Left kidney (tissue), 1 donor: ENCODE measurements at regions not wholly inside any gene's neighbourhood (a gene's known extent, or its start where the extent isn't known, plus 50 kb on each side); places are given as distances from the start of the nearest gene placed in this dataset.
"Not testable (repeated sequence)": the region's sequence is repeated elsewhere in the genome, so short reads cannot be mapped to it uniquely, and the experiment has no call there.

Source experiments
- DNase-seq: peaks from one replicate; pipeline ENCODE4 v3.0.0-alpha.2; 2013

DNA sequence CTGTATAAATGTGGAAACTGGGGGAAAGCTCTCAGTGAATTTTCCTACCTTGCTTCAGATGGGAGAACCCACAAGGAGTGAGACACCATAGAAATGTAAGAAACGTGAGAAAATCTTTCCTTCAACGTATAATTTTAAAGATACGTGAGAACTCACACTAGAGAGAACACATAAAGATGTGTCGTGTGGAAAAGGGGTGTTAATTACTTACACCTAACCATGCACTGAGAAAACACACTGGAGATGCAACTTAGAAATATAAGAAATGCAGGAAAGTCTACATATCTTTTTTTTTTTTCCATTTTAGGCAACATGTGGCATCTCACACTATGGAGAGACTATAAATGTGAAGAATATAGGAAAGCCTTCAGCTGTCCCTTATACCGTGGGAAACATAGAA is 352.9 kb upstream of the NETO1 start:
- DNase-seq: no peak

DNA sequence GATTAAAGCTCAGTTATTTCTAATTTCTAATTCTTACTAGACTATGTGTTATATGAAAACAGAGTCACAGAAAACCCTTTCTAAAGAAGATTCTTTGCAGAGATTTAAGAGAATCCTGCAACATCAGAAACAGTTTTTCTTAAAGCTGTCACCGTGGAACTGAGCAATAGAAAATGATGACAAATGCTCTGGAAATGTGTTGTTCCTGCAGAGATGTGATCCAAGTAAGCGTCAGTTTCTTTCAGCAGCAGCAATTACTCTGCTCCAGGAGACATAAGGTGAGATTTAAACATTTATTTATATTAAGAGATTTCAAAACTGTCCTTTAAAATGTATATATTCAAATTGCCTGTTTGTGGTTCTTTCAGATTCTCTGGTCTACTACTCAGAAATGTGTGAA is 350.5 kb upstream of the NETO1 start:
- DNase-seq: no peak

DNA sequence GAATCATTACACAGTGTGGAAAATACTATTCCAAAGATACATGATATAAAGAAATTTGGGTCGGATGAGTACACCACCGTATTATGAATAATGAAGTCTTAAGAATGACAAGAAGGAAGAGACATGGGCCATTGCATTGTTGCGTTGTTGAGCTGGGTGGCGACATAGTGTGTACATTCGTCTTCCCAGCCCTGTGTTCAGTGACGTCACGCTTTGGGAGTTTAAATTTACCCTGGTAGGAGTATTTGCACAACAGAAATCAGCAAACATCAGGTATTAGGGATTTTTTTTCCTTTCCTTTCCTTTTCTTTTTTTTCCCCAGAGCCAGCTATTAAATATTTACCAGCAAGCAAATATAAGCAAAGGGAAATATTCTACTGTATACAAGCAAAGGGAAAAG is 347.2 kb upstream of the NETO1 start:
- DNase-seq: no peak

- DNase-seq: no peak
Measured at GRCh38 chr18:73212442-73212841, 344.7 kb upstream of the NETO1 start.

- no peak for DNase-seq
Measured at GRCh38 chr18:73201940-73202339, 334.2 kb upstream of the NETO1 start.

GRCh38 chr18:73199151-73199550 is 331.4 kb upstream of the NETO1 start:
- DNase-seq: no peak

DNA sequence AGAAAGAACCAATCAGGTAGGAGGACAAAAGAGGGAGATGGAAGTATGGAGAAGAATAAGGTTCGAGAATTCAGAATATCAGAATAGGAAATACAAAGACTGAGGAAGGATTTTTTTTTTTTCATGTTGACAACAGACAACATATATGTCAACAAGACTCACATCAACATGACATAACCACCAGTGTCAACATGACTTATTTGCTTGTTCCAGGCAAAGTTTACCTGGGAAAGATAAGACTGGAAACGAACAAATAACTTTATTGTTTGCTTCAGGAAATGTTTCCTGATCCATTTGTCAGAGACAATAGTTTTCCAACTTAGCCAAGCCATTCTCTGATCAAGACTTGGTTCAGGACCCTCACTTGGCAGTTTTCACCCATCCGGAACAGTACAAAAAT is 321.9 kb upstream of the NETO1 start:
- DNase-seq: no peak

DNA sequence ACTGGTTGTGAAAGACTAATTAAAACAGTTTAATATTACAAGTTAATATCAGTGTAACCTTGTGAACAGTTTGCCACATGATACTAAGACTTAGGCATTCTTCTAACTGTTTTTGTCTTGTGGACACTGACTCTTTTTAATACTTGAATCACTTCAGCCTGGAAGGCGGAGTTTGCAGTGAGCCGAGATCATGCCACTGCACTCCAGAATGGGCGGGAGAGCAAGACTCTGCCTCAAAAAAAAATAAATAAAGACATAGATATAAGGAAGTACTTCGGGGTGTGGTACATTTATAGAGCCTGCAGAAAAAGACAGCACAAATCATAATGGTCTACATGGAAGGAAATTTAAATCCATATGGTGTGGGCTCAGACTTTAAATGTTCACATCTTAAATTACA is 300.4 kb upstream of the NETO1 start:
- DNase-seq: no peak

DNA sequence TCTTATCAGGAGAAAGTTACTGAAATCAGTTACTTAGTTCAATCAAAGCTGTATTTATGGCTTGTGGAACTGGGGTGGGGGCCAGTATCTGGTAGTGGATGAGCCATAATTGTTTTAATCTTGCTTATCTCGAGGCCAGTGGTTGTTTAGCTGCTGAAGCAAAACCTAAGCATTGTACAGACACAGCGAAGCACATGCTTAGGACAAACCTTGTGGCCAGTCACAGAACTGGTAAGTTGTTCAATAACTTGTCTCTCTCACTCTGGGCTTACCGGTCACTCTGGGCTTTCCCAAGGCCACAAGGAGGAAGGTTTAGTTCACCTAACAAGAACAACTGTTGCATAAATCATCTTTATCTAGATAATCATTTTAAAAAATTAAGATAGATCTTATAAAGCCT is 296.6 kb upstream of the NETO1 start:
- no peak for DNase-seq

DNA sequence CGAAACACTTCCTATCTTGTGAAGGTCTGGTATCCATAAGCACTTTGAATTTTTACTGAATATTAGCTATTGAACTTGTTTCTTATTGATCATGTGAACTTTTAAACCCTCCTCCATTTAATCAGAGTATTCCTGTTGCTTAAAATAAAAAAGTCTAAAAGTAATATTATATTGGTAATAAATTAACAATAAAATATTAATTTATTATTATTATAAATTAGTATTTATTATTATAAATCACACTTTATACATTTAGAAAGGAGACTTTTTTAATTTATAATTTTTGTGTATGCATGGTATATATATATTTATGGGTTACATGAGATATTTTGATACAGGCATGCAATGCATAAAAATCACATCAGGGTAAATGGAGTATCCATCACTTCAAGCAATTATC is 295.4 kb upstream of the NETO1 start:
- DNase-seq: no peak

- DNase-seq: no peak
Measured at GRCh38 chr18:73156117-73156516, 288.3 kb upstream of the NETO1 start.

DNA sequence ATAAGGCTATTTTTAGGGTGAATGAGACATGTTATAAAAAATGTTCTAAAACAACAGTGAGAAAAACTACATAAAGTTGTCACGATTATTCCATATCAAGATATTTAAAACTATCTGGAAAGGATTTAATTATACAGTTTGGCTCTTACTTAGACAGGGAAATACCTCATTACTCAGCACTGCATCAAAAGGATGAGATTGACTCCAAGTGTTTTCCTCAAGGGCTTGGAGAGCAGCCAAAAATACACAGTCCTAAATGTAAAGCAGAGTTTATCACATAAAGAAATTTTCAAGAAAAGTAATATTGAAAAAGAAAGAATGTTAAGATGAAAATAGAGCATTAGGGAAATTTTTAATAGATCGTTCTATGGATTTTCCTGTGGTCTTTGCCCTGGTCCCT is 285.5 kb upstream of the NETO1 start:
- no peak for DNase-seq

- no peak for DNase-seq
Measured at GRCh38 chr18:73151086-73151485, 283.3 kb upstream of the NETO1 start.

DNA sequence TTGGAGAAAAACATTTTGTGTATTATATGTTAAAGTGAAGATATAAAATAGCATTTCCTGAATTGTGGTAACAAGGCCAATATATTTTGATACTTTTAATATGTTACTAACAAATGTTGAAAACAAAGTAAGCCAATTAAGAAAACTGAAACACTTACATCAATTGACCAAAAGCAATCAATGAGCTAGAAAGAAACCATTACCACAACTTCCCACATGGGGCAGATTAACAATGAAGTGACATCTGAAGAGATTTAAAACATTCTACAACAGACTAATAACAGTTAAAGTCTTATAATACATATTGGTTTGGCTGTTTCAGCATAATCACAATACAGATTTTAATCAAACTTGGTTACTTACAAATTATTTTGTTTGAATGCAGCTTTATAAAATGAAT is 282.4 kb upstream of the NETO1 start:
- DNase-seq: no peak

DNA sequence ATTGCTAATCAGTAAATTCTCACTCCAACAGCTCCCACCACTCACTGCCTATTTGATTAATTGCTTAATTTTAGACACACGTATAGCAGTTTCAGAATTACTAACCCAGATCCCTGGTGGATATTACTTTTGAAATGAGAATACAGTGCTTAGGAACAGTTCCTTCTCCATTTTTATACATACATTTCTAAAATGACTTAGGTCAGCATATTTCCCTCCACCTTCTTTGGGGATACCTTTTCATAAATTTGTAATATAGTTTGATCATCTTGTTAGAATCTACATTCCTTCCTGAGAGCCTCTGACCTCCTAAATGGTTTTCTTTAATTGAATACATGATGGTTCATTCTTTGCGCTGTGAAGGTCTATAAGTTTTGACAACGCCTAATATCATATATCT is 279.8 kb upstream of the NETO1 start:
- DNase-seq: no peak

GRCh38 chr18:73144030-73144429 is 276.2 kb upstream of the NETO1 start:
- no peak for DNase-seq

DNA sequence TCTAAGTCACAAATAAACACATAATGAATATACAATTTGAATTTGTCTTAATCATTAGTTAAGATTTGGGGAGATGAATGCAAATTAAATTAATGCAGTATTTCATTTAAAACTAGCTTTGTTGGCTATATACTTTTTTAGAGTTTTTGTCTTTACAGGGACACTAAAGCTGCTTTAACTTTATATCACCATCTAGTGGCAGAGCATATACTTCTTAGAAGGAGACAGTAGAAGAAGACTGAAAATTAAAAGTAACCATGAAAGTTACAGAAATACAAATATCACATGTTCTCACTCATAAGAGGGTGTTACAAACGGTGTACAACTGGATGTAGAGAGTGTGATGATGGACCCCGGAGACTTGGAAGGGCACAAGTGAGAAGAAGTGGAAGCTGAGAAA is 268.3 kb upstream of the NETO1 start:
- DNase-seq: no peak

DNA sequence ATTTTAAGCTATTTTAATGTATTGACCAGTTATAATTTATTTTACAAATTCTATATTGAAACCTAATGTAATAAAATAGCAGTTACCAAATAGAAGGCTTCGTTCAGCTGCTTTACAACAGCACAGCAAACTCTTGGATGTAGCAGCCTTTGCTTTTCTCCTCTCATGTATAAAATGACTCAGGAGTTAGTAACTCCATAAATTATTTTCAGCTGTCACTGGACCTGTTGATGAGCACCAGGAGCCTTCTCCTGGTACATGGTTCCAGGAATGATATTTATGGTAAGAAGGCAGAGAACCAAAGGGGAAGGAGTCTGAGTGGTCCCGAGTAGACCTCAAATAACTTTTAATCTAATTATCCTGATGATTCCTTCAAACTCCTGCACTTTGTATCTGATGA is 256.4 kb upstream of the NETO1 start:
- no peak for DNase-seq

GRCh38 chr18:73121207-73121606 is 253.4 kb upstream of the NETO1 start:
- DNase-seq: no peak

DNA sequence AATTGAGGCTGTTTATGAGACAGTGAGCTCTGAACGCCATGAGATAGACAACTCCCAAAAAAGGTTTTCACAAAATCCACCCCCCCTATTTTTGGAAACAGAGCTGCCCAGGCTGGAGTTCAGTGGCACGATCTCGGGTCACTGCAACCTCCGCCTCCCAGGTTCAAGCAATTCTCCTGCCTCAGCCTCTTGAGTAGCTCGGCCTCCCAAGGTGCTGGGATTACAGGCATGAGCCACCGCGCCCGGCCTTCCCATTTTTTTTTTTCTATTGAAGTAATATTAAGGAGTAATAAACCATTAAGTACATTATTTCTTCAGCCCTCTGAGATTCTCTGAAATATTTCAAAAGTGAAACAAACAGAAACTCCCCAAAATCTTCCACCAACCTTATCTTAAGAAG is 252.8 kb upstream of the NETO1 start:
- no peak for DNase-seq

DNA sequence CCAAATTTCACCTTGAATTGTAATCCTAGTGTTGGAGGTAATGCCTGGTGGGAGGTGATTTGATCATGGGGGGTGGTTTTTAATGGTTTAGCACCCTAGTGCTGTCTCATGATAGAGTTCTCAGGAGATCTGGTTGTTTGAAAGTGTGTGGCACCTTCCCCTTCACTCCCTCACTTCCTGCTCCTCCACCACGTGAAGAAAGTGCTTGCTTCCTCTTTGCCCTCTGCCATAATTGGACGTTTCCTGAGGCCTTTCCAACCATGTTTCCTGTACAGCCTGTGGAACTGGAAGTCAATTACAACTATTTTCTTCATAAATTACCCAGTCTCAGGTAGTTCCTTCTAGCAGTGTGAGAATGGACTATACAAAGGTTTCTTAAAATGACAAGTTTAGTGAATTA is 251.8 kb upstream of the NETO1 start:
- no peak for DNase-seq

DNA sequence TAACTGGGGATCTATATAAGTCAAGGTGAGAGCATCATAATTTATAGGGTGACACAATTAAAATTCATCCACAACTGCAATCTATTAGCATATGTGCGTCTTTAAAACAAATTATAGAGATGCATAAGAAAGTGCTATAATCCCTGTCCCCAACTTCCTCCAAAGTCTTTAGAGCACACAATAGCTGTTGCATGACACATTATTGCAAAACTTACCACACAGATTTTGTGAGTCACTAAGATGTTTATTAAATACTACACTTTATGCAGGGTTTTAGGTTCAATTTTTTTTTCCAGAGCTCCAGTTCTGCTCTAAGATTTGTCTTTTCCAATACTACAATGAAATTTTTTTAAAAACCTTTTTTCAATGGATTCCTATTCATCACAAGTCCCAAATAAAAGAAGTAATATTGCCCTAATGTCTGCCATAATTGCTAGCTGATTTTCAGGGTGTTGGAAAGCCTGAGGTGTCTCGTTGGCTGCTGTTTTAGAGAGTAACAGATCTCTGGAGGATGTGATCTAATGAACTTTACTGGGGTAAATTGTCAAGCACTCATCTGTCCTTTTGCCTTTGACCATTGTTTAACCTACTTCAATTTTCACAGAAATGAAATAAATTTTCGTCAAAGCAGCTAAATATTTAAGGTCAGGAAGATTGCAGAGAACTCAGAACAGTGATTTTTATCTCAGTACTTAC is 250.5 kb upstream of the NETO1 start:
- DNase-seq: no peak

- no peak for DNase-seq
Measured at GRCh38 chr18:73110307-73110706, 242.5 kb upstream of the NETO1 start.

- no peak for DNase-seq
Measured at GRCh38 chr18:73101977-73102376, 234.2 kb upstream of the NETO1 start.

GRCh38 chr18:73101491-73101890 is 233.7 kb upstream of the NETO1 start:
- DNase-seq: not testable (repeated sequence)
